Smooth muscle cell (in vitro differentiated cells): ENCODE measurements at regions not wholly inside any gene's neighbourhood (a gene's known extent, or its start where the extent isn't known, plus 50 kb on each side); places are given as distances from the start of the nearest gene placed in this dataset.

ENCODE experiments used
- DNase-seq: peaks from one replicate; lab custom pipeline; 2025; ENCODE audit not compliant: unreplicated experiment; lab: John Stamatoyannopoulos, UW
- H2AFZ ChIP-seq: fragments of 200-600 bp; sonication (generic); 2 replicates; pipeline ENCODE4 v1.6.0; 2016; ENCODE audit warnings: antibody characterized with exemption, low read depth, mild to moderate bottlenecking
- H3F3A ChIP-seq: fragments of 200-600 bp; sonication (generic); 2 replicates; pipeline ENCODE4 v1.6.0; 2017; ENCODE audit warnings: antibody characterized with exemption, low read depth
- H3K27ac ChIP-seq: fragments of 200-600 bp; sonication (generic); 2 replicates; pipeline ENCODE4 v1.5.1; 2016; ENCODE audit warnings: low read depth, mild to moderate bottlenecking
- H3K27me3 ChIP-seq: fragments of 200-600 bp; sonication (generic); 2 replicates; pipeline ENCODE4 v1.6.1; 2016; ENCODE audit warnings: low read depth, mild to moderate bottlenecking
- H3K36me3 ChIP-seq: fragments of 200-600 bp; sonication (generic); 2 replicates; pipeline ENCODE4 v1.5.1; 2016; ENCODE audit warnings: low read depth
- H3K4me1 ChIP-seq: fragments of 200-600 bp; sonication (generic); 2 replicates; pipeline ENCODE4 v1.5.1; 2016; ENCODE audit warnings: low read depth
- H3K4me2 ChIP-seq: fragments of 200-600 bp; sonication (generic); 2 replicates; pipeline ENCODE4 v1.6.0; 2016; ENCODE audit warnings: mild to moderate bottlenecking
- H3K4me3 ChIP-seq: fragments of 200-600 bp; sonication (generic); 2 replicates; pipeline ENCODE4 v1.5.1; 2016; ENCODE audit warnings: mild to moderate bottlenecking
- H3K79me2 ChIP-seq: fragments of 200-600 bp; sonication (generic); 2 replicates; pipeline ENCODE4 v1.6.0; 2016; ENCODE audit warnings: low read depth, mild to moderate bottlenecking
- H3K9ac ChIP-seq: fragments of 200-600 bp; sonication (generic); 2 replicates; pipeline ENCODE4 v1.6.0; 2016; ENCODE audit warnings: low read depth
- H3K9me3 ChIP-seq: fragments of 200-600 bp; sonication (generic); replicated peaks from 2 replicates; pipeline ENCODE4 v1.5.1; 2016; ENCODE audit warnings: low read depth
- H4K20me1 ChIP-seq: fragments of 200-600 bp; sonication (generic); 2 replicates; pipeline ENCODE4 v1.6.0; 2016; ENCODE audit warnings: low read depth
- WGBS: methylation state at CpG from one replicate; pipeline ENCODE4 v1.1.7; 2016; ENCODE audit warnings: low lambda C conversion rate; 5-methylcytosine and 5-hydroxymethylcytosine counted together
- TF ChIP-seq, protein P1 (sequence below): fragments of 200-600 bp; sonication (generic); IDR thresholded peaks from 2 replicates; pipeline ENCODE4 v1.5.1; 2017; ENCODE audit warnings: borderline replicate concordance, mild to moderate bottlenecking, antibody characterized with exemption; ENCODE audit not compliant: insufficient read depth, poor library complexity, severe bottlenecking

DNA sequence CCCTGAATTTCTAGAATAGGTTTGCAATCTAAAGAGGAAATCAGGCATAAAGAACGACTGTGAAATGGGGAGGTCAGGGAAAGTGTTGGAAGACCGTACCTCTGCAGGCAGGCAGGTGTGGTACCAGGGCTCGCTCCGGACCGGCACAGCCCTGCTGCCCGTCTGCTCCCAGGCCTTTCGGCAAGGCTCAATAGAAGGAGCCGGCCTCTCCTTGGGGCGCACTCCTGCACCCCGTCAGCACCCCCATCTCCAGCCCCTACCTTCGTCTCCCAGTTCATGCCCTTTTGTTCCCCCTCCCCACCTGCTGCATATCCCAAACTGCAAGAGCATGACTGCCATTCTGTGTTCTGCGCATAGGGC lies 139.8 kb upstream of the SOX1 start:
- H4K20me1 ChIP-seq, result no peaks in the 10 kb centered on the region
- no peaks in the 10 kb centered on the region for H3F3A ChIP-seq
- no peaks in the 10 kb centered on the region for H3K4me1 ChIP-seq
- H2AFZ ChIP-seq, result no peak overlapping the region
- no peaks in the 10 kb centered on the region for H3K9me3 ChIP-seq
- H3K79me2 ChIP-seq, result no peaks in the 10 kb centered on the region
- TF ChIP-seq, protein P1, sequence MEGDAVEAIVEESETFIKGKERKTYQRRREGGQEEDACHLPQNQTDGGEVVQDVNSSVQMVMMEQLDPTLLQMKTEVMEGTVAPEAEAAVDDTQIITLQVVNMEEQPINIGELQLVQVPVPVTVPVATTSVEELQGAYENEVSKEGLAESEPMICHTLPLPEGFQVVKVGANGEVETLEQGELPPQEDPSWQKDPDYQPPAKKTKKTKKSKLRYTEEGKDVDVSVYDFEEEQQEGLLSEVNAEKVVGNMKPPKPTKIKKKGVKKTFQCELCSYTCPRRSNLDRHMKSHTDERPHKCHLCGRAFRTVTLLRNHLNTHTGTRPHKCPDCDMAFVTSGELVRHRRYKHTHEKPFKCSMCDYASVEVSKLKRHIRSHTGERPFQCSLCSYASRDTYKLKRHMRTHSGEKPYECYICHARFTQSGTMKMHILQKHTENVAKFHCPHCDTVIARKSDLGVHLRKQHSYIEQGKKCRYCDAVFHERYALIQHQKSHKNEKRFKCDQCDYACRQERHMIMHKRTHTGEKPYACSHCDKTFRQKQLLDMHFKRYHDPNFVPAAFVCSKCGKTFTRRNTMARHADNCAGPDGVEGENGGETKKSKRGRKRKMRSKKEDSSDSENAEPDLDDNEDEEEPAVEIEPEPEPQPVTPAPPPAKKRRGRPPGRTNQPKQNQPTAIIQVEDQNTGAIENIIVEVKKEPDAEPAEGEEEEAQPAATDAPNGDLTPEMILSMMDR, result no peak
- peaks cover 8% of the 10 kb centered on the region for H3K27me3 ChIP-seq
- DNase-seq, result no peak
- H3K36me3 ChIP-seq, result no peaks in the 10 kb centered on the region
- H3K4me2 ChIP-seq, result no peak overlapping the region
- H3K27ac ChIP-seq, result no peak overlapping the region
- H3K4me3 ChIP-seq, result no peak overlapping the region
- H3K9ac ChIP-seq, result no peak overlapping the region
- 89% methylated on average over 12 of the region's 12 CpGs for WGBS

DNA sequence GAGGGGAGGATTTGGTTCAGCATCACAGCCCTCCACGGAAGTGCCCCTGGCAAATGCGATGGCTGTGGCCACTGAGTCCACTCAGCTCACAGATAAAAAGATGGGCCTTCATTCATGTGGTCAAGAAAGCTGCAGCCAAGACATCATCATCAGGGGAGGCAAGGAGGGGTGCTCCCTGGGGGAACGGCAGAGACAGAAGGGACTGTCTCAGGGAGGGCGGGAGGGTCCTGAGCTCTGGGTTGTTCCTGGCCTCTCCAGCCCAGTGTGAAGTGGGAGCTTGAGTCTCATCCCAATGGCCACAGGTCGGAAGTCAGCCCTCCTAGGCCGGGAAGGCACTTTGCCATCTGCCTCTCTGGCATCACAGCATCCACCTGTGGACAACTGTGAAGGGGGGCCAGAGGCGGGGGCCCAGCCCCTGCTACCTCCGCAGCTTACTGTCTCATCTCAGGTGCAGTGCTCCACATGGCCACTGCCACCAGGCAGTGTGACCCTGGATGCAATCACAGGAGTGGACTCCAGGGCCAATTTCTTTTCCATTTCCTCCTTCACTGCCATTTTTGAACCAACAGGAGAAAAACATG lies 137.8 kb upstream of the SOX1 start:
- no peak overlapping the region for H2AFZ ChIP-seq
- H3K27ac ChIP-seq, result no peak overlapping the region
- TF ChIP-seq, protein P1, result no peak
- H3K27me3 ChIP-seq, result peaks cover 8% of the 10 kb centered on the region
- no peak overlapping the region for H3K4me2 ChIP-seq
- DNase-seq, result no peak
- no peaks in the 10 kb centered on the region for H3F3A ChIP-seq
- H3K36me3 ChIP-seq, result no peaks in the 10 kb centered on the region
- no peaks in the 10 kb centered on the region for H3K4me1 ChIP-seq
- H3K4me3 ChIP-seq, result no peak overlapping the region
- H4K20me1 ChIP-seq, result no peaks in the 10 kb centered on the region
- WGBS, result 80% methylated on average over 7 of the region's 8 CpGs
- no peaks in the 10 kb centered on the region for H3K79me2 ChIP-seq
- no peak overlapping the region for H3K9ac ChIP-seq
- no peaks in the 10 kb centered on the region for H3K9me3 ChIP-seq

DNA sequence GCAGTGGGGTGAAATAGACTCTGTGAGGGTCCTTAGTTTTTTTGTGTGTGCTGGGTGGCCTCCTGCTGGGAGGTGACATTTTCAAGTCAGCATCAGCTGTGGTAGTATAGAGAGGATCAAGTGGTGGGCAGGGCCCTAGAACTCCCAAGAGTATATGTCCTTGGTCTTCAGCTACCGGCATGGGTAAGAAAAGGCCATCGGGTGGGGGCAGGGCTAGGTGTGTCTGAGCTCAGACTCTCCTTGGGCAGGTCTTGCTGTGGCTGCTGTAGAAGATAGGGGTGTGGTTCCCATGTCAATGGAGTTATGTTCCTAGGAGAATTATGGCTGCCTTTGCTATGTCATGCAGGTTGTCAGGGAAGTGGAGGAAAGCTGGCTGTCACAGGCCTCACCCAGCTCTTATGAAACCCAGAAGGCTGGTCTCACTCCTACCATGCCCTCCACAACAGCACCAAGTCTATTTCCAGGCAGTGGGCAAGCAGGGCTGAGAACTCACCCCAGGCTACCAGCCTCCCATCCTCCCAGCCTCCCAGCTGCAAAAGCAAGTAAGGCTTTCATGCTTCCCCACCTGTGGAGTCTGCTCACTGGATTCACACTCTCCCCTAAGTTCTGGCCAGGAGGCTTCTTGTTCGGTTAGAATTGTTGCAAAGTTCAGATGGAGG lies 130.6 kb upstream of the SOX1 start:
- no peak for DNase-seq
- no peaks in the 10 kb centered on the region for H3K9me3 ChIP-seq
- 90% methylated on average over 3 of the region's 3 CpGs for WGBS

More for the DNA sequence above, 130.6 kb upstream of the SOX1 start:
- no peaks in the 10 kb centered on the region for H3K79me2 ChIP-seq
- no peak overlapping the region for H3K4me2 ChIP-seq
- H3F3A ChIP-seq, result no peaks in the 10 kb centered on the region
- no peaks in the 10 kb centered on the region for H3K27me3 ChIP-seq
- no peaks in the 10 kb centered on the region for H4K20me1 ChIP-seq
- H2AFZ ChIP-seq, result no peak overlapping the region
- H3K9ac ChIP-seq, result no peak overlapping the region
- H3K4me3 ChIP-seq, result no peak overlapping the region
- H3K4me1 ChIP-seq, result no peaks in the 10 kb centered on the region
- TF ChIP-seq, protein P1, result no peak
- no peaks in the 10 kb centered on the region for H3K36me3 ChIP-seq
- no peak overlapping the region for H3K27ac ChIP-seq
